Hippocampal formation (tissue), 2 donors: ENCODE measurements at regions not wholly inside any gene's neighbourhood (a gene's known extent, or its start where the extent isn't known, plus 50 kb on each side); places are given as distances from the start of the nearest gene placed in this dataset.
A peak's percentile ranks its signal among the peaks of the same experiment; 100 is the strongest.

Experiments
- DNase-seq, 2 donors: peaks; one replicate each; lab custom pipeline; 2025; lab: John Stamatoyannopoulos, UW

DNA sequence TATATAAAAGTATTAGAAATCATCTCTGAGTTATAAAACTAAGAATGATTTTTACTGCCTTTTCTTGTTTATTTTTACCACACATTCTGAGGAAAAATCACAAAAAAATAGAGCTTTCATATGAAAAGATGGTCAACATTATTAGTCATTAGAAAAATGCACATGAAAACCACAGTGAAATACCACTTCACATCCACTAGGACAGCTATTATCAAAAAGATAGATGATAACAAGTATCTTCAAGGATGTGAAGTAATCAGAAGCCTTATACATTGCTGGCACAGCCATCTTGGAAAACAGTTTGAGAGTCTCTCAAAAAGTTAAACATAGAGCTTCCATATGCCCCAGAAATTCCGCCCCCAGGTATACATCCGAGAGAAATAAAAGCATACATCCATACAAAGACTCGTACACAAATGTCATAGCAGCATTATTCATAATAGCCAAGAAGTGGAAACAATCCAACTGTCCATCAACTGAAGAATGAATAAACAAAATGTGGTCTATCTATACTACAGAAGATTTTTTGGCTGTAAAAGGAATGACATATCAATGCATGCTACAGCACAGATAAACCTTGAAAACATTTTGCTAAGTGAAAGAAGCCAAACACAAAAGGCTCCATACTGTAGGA lies 523.9 kb downstream of the FUT8 start:
- no peak for DNase-seq

DNA sequence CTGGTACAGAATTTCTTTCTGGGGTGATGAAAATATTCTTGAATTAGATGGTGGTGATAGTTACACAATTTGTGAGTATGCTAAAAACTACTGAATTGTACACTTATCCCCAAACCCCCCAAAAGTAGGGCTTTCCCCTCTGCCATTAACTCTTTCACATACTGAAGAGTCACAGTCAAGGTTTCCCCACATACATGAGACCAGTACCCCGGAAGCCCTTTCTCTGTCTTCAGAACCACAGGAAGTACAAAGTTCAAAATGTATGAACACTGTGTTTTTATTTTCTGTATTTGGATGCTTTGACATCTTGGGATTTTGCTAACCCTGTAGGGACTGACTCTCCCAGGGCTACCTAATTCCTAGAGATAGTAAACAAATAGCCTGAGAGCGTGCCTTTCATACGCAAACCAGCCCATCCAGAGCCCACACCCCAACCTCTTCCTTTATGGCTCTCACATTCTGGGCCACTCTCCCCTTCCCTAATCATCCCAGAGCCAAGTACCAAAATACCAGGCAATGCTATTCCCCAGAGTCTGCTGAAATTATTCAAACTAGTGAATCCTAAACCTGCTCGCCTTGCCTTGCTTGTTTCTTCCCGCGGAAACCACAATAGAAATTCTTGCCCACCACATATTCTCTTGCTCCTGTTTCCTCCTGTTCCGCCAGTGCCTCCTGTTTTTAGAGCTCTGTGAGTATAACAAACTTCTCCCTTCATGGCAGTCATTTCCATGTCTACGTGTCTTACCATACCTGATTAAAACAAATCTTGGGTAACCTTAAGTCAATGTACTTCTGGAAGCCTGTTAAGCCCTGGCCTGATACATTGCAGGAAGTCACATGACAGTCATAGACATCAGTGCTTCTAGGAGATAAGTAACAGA lies 524.8 kb downstream of the FUT8 start:
- DNase-seq: no peak

DNA sequence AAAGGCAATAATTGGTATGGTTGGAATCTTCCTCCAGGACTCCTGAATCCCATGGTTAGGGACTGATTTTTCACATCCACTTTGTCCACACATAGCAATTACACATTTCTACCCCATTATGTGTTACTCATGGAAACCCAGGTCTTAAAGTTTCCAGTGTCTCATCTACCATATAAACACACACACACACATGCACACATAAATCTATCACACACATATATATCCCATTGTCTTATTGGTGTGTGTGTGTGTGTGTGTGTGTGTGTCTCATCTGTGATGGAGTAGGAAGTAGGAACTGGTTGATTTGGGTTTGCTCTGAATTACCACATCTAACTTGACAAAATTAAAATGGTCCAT lies 525.4 kb downstream of the FUT8 start:
- DNase-seq: no peak

DNA sequence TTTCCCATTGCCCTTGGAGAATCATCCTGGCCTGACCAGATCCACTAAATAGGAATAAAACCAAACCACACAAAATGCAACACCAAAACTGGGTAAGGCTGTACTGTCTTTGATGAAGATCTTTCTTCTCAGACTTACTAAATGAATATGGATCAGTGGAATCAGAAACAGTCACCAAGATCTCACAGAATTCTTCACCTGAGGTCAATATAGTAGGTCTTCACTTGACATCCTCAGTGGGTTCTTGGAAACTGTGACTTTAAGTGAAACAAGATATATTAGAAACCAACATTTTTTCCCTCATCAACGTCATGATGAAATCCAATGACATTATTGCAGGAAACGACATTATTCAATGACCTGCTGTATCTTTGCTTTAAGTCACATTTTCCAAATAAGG lies 526.2 kb downstream of the FUT8 start:
- DNase-seq: no peak

DNA sequence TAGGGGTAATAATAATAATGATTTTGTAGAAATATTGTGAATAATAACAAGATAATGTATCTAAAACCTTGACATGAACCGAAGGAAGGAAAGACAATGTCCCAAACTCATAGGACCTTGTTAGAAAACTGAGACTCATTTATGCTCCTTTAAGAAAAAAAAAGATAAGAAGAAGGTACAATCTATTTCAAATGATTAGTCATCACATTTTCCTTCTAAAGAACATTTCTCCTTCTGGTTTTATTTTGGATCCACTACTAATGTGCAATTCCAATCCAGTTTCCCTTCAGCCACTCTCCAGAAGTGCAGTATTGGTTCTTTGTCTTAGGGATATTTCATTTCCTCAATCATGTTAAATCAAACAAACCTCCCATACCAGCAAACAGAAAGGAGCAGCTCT lies 526.7 kb downstream of the FUT8 start:
- no peak for DNase-seq

DNA sequence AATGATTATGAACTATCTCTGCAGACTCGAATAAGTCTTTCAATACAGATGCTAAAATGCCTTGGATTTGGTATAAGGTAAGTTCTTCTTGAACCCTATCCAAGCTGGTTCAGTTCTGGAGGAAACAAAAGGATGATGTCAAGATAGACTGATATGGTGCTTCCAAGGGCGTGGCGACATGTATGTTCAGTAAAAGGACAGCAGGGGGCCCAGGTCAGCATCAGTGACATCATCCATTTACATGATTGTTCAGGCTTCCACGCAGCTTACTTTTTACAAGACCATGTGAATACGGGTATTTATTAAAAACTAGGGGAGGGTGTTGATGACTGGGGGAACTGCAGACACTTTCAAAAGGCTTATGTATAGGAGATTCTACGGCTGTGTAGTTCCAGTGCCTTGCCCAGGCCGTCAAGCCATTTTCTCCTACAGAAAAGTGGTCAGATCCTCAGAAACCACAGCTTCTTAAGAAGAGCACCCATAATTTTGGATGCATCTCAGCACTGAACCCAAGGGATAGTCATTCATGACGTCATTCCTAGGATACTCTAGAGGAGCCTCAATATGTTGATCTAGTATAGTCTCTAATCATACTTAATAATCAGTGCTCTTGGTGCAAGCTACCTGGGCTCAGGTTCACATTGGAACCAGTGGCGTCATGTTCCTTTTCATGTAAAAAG lies 527.7 kb downstream of the FUT8 start:
- no peak for DNase-seq

DNA sequence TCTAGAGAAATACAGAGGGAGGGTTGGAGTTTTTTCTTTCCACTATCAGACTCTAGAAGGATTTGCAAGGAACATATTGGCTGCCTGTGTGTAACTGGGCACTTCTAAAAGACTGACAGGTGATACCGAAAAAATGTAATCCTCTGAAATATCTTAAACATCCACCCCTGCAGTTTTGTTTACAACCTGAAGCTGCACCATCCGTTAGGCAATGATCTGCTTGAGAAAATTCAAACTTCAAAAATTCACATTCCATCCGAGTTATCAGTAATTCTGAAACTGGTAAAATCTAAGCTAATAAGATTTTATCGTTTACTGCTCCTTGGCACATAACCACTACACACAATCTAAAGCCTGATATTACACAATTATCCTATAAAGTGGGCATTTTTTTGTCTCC lies 528.6 kb downstream of the FUT8 start:
- DNase-seq: no peak

DNA sequence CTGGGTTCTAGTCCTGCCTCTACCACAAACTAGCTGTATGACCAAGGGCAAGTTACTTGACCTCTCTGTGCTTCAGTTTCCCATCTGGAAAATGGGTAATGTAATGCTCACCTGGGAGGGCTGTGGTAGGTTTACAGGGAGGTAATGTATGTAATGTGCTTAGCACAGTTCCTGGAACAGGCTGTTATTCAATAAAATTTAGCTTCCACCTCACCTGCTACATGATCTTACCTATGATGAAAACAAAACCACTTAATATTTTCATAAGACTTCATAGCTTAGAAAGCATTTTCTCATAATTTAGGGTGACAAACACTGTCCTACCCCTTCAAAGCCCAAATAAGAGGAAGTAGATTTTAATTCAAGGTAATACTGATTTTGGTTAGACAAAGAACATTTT lies 530.6 kb downstream of the FUT8 start:
- DNase-seq: no peak

DNA sequence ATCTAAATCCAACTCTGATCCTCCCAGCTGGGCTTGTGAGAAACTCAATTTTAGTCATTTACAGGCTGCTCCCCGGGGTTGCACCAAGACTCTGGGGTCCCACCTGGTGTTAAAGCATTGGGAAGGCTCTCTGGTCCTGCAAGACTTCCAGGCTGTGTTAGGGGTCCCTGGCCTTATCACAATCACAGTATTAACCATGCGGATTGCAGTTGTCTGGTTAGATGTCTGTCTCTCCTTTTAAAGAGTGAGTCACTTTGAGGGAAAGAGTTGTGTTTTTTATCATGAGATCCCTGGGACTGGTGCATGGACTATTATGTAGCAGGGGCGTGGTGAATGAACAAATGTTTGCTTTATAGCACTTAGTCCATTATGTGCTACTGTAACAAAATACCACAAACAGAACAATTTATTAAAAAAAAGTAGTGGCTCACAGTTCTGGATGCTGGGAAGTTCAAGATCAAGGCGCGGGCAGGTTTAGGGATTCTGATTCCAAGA lies 531.4 kb downstream of the FUT8 start:
- DNase-seq: no peak

DNA sequence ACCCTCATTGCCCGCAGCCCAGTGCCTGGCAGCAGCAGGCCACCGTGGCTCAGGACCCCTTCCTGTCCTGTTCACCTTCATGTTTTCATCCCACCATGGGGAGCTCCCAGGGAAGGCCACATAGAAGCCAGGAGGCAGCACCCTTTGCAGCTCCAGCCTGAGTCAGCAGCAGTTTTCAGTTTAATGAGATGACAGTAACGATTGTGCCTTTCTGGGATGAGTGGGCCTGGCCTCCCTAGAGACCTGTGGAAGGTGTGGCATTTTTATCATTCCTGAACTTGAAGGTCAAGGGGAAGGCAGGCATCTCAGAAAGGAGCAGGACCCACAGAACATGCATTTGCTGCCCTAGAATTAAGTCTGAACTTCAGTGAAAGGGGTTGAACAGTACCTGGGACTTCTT lies 532.8 kb downstream of the FUT8 start:
- DNase-seq: no peak

DNA sequence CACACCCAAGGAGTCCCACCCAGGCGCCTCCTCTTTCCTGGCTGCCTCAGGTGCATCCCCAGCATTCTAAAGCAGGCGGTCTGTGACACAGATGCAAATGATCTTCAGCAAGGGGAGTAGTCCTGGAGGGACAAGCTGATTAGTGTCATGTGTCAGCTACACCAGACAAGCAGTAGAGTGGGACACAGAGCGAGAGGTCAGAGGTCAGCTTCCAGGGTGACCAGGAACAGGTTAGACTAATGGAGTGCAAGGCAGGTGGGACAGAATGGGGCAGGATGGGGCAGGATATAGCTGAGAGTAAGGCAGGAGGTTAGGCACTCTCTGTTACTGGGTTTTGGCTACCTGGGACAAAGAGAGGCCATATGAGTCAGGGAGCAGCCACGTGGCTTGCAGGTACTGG lies 534.0 kb downstream of the FUT8 start:
- no peak for DNase-seq

DNA sequence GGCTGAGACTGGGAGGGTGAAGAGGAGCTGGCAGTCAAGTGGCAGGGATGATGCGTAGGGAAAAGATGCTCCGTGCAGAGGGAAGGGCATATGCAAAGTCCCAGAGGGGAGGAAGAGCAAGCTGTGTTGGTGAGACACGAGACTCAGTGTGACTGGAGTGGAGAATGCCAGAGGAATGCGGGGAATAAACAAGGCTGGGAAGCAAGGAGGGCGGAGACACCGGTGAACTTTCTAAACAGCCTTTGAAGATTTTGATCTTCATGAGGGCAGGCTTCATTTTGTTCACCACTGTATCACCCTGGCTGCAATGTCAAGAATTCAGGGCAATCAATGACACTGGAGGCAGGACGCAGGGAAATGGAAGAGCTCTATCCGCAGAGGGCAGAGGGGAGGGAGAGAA lies 535.8 kb downstream of the FUT8 start:
- DNase-seq: no peak

DNA sequence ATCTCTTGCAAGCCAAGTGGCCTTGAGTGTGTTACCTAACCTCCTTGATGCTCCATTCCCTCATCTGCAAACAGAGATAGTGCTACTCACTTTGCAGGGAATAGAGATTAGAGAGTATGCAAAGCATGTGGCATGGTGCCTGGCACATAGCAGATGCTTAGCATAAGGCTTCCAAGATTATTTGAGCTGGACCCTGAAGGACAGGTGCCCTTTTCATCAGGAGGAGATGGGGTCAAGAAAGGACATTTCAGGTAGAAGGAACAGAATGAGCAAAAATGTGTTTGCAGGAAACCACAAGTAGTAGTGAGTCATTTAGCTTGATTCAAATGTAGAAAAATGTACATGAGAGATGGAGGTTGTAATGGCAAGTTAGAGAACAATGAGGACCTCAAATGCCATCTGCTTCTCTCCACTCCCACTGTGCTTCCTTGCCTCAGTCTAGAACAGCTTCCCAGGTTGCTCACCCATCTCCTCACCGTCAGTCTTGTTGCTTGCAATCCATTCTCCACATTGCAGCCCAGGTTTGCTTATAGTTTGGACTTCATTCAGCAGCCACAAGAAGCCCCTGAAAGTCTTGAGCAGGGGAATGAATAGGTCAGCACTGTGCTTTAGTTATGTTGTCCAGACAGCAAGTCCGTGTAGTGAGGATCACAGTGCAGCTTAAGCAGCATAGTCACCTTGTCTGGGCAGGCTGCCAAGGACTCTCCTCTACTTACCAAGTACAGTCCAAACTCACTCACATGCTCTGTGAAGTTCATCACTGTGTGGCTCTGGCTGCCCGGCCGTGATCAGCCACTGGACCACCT lies 536.3 kb upstream of the CCDC196 start:
- DNase-seq: no peak

DNA sequence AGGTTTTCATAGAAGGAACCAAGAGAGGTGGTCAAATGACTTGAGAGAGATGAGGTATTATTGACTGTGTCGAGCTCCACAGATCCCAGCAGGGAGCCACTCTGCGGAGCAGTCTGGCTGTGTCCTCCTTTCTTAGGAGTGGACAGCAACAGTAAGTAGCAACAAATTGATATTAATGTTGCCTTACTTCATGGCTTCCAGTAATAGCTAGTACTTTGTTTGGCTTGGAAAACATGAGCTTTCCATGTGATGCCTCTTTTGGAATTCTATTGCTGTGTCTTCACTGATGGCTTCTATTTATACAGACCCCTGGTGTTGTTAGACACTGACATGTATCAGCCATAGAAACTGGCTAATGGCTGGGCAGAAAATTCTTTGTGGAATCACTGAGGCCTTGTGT lies 531.2 kb upstream of the CCDC196 start:
- no peak for DNase-seq

DNA sequence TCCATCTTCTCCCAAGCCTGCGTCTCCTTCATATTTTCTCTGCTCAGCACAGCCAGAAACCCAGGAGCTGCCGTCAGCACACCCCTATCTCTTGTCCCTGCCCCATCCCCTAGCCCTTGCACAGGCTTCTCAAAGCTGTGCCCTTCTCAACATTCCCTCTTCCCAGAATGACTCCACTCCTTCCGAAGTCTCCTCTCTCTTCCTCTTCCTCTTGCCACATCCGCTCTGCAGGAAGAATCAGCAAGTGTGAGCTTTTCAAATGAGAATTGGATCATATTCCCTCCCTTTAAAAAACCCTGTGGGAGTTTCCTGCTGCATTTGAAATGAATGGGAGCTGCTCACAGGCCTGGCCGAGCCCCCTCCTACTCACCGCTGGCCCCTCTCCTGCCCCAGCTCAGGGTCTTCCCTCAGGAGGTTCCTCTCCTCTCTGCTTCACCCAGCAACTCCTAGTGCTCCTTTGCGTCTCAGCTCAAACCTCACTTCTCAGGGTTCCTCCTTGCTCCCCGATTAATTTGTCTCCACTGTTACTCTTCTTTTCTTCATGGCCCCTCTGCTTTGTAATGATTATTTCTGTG lies 528.5 kb upstream of the CCDC196 start:
- no peak for DNase-seq

DNA sequence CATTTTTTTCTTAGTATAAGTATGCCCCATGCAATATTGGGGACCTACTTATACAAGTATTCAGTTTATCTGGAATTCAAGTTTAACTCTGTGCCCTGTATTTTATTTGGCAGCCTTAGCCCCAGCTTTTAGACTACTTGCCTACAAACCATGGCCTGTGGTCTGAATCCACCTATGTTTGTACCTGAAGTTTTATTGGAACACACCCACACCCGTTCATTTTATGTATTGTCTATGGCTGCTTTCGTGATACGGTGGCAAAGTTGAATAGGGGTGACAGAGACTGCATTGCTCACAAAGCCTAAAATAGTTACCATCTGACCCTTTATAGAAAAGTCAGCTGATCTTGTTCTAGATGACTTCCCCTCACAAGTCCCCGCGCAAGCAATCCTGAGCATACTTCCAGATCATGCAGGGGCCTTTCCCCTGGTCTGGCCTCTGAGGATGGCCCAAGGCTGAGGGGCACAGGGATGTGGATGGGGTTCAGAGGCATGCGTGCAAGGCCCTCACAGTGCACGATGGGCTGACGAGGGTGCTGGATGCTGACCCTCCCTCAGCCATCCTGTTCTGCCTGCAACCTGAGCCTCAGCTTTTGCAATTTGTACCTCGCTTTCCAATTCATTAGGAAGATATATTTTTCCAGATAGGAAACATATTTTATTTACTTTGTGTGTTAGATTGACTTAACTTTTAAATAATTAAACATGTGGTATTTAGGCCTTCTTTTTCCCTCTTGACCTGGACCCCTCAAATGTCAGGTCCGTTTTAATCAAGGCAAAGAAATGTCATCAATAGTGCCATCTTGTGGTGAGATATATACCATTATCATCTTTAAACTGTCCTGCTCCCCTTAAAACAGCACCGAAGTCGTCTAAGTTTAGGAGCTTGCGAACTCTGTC lies 527.3 kb upstream of the CCDC196 start:
- peak in 1 of 2 donors; percentile 52 for DNase-seq

DNA sequence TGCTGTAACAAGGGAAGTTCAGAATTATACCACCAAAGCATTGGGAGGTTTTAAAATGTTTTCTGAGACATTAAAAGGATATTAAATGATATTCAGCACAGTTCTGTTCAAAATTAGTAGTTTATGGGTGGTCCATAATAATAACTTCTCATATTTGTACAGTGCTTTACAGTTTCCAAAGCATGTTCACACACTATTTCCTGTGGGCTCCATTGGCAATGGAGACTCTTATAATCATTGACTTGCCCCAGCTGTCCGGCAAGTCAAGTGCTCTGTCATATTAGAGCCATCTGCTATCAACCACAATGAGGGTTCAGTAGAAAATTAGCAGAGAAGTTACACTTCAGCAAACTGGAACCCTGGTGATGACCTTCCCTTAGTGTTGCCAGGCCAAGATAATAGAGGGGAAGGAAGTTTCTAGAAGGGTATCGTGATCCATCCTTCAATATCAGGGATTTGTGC lies 526.6 kb upstream of the CCDC196 start:
- DNase-seq: no peak

DNA sequence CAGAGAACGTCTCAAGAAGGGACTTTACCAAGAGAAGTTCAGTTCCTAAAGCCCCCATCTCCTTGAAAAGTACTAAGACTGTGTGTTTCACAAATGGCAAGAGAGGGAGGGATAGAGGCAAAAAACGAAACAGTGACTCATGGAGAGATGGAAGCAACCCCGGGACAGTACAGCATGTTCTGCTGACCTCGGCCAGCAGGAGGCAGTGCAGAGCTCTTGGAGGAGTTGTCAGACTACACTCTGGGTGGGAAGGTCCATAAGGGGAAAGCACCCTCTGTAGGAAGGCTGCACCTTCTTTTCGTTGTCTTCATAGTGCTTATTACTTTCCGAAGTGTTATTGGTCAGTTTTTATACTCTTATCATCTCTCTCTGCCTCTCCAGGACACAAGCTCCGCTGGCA lies 525.2 kb upstream of the CCDC196 start:
- DNase-seq: peak in 1 of 2 donors; percentile 3

DNA sequence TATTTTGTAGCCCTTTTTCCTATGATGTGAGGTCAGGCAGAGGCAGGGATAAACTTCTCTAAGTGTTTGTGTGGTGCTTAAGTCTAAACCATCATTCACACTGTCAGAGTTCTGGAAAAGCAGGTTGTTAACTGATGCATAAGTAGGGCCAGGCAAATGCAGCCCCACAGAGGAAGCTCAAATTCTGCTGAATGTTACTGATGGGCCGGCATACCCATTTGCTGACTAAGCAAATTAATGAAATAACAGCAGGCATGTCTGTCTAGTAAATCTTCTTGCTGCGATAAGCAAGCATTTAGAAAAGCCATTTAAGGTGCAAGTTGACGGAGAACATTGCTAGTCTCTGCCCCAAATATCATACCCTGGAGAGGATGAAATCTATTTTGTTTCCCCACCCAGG lies 523.2 kb upstream of the CCDC196 start:
- DNase-seq: no peak

DNA sequence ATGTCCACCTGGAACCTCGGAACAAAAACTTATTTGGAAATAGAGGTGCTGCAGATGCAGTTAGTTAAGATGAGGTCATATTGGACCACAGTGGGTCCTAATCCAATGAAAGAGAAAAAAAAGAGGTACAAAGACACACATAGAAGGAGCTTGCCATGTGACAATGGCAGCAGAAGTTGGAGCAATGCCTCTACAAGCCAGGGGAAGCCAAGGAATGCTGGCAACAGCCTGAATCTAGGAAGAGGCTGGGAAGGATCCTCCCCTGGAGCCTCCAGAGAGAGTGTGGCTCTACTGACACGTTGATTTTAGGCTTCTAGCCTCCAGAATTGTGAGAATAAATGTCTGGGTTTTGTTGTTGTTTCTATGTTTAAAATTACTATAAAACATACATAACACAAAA lies 521.8 kb upstream of the CCDC196 start:
- no peak for DNase-seq

DNA sequence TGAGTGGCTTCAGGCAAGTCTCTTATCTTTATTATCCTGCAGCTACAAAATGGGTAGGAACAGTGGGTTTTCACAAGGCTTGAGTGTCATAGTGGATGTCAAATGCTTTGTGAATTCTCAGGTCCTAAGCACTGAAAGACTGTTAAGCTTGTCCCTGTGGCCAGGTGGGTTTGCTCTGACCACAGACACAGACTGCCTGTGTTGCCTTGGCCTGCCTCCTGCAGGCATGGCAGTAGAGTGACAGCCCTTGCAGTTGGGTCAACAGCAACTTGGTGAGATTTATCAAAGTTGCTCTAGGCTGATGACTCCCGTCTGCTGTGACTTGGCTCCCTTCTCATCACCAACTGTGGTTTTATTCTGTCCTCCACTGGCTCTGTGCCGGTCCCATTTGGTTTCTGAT lies 520.0 kb upstream of the CCDC196 start:
- DNase-seq: no peak
